B cell (primary cell): ENCODE measurements at regions not wholly inside any gene's neighbourhood (a gene's known extent, or its start where the extent isn't known, plus 50 kb on each side); places are given as distances from the start of the nearest gene placed in this dataset.

ENCODE experiments used
- ATAC-seq: fragments of 200-7000 bp; cut with Tn5 transposase; one replicate; pipeline ENCODE4 v1.10.0; 2021; ENCODE audit warnings: low read depth, mild to moderate bottlenecking, moderate number of reproducible peaks, moderate library complexity
- CTCF ChIA-PET: fragments of 350-600 bp; sonication (Branson Sonifier 250); formaldehyde crosslinking; loops from one replicate; lab custom pipeline; 2021; ENCODE audit warnings: antibody characterized with exemption, inconsistent platforms; lab: Charles Lee
- POLR2A ChIA-PET: fragments of 350-600 bp; sonication (Branson Sonifier 250); formaldehyde crosslinking; loops from one replicate; lab custom pipeline; 2021; ENCODE audit warnings: antibody characterized with exemption; lab: Charles Lee
- DNase-seq: peaks from one replicate; pipeline ENCODE4 v3.0.0; 2013
- H2AFZ ChIP-seq: 2 replicates; pipeline ENCODE4 v1.6.1; 2012; ENCODE audit warnings: mild to moderate bottlenecking, low read depth, low read length; ENCODE audit not compliant: insufficient read depth, poor library complexity, severe bottlenecking
- H3K27ac ChIP-seq, 2 donors: 1 replicate in 1 of 2; 2 replicates in 1 of 2; pipeline ENCODE4 v1.5.1; 2012 to 2013; ENCODE audit warnings: low read length in 2 of 2, mild to moderate bottlenecking in 2 of 2, moderate library complexity in 1 of 2
- H3K27me3 ChIP-seq, 4 experiments: fragments of 200-600 bp in 1 of 4; sonication (generic) in 1 of 4; replicated peaks in 1 of 4; 1 replicate in 2 of 4; 2 replicates in 2 of 4; pipeline versions ENCODE4 v1.6.1 to v1.7.0; 2013 to 2016; ENCODE audit warnings: low read length in 3 of 4, mild to moderate bottlenecking in 2 of 4, mixed read lengths in 1 of 4, moderate library complexity in 1 of 4; ENCODE audit not compliant: insufficient read depth in 4 of 4, control insufficient read depth in 3 of 4; ENCODE audit errors: control extremely low read depth in 1 of 4
- H3K36me3 ChIP-seq, 2 experiments: replicated peaks in 1 of 2; 1 replicate in 1 of 2; 2 replicates in 1 of 2; pipeline versions ENCODE4 v1.6.1 to v1.7.1; 2013; ENCODE audit warnings: low read length in 1 of 2; ENCODE audit not compliant: insufficient read depth in 2 of 2, control insufficient read depth in 1 of 2; ENCODE audit errors: control extremely low read depth in 1 of 2, extremely low read depth in 1 of 2
- H3K4me1 ChIP-seq, 2 donors: fragments of 200-600 bp in 1 of 2; sonication (generic) in 1 of 2; 1 replicate in 1 of 2; 2 replicates in 1 of 2; pipeline versions ENCODE4 v1.5.1 to v1.6.1; 2013 to 2017; ENCODE audit warnings: low read length in 2 of 2; ENCODE audit not compliant: control insufficient read depth in 2 of 2, insufficient read depth in 2 of 2
- H3K4me2 ChIP-seq: replicated peaks from 2 replicates; pipeline ENCODE3; 2012; ENCODE audit warnings: mild to moderate bottlenecking, low read depth, low read length; ENCODE audit not compliant: poor library complexity, severe bottlenecking
- H3K4me3 ChIP-seq, 5 experiments: fragments of 200-600 bp in 1 of 5; sonication (generic) in 1 of 5; 1 replicate in 3 of 5; 2 replicates in 2 of 5; pipeline versions ENCODE4 v1.5.1 to v1.7.0; 2011 to 2016; ENCODE audit warnings: low read length in 4 of 5, mild to moderate bottlenecking in 4 of 5, low read depth in 2 of 5, control low read depth in 1 of 5, moderate library complexity in 1 of 5; ENCODE audit not compliant: insufficient read depth in 1 of 5; ENCODE audit errors: control extremely low read depth in 1 of 5, extremely low read depth in 1 of 5
- H3K79me2 ChIP-seq: fragments of 200-600 bp; sonication (generic); one replicate; pipeline ENCODE4 v1.6.0; 2016; ENCODE audit warnings: low read length; ENCODE audit not compliant: control insufficient read depth, insufficient read depth
- H3K9ac ChIP-seq: fragments of 200-600 bp; sonication (generic); 2 replicates; pipeline ENCODE4 v1.6.1; 2017; ENCODE audit warnings: mild to moderate bottlenecking, low read length, moderate library complexity
- H3K9me3 ChIP-seq, 3 donors: one replicate each; pipeline versions ENCODE4 v1.6.1 to v1.7.1; 2013; ENCODE audit warnings: low read length in 2 of 3; ENCODE audit not compliant: control insufficient read depth in 2 of 3, insufficient read depth in 1 of 3; ENCODE audit errors: control extremely low read depth in 1 of 3
- H4K20me1 ChIP-seq: 2 replicates; pipeline ENCODE4 v1.6.0; 2012; ENCODE audit warnings: mild to moderate bottlenecking, low read length; ENCODE audit not compliant: insufficient read depth, control insufficient read depth, poor library complexity, severe bottlenecking
- H3K27ac Mint-ChIP-seq: one replicate; pipeline ENCODE4 v1.8.0; 2021; ENCODE audit warnings: mixed read lengths
- H3K27me3 Mint-ChIP-seq: one replicate; pipeline ENCODE4 v1.8.0; 2021; ENCODE audit warnings: mixed read lengths
- H3K4me1 Mint-ChIP-seq: one replicate; pipeline ENCODE4 v1.8.0; 2021; ENCODE audit warnings: mixed read lengths
- H3K4me3 Mint-ChIP-seq: one replicate; pipeline ENCODE4 v1.8.0; 2021; ENCODE audit warnings: mixed read lengths
- H3K9me3 Mint-ChIP-seq: one replicate; pipeline ENCODE4 v1.8.0; 2022; ENCODE audit warnings: mixed read lengths; ENCODE audit not compliant: insufficient read depth
- CTCF ChIP-seq: fragments of 200-600 bp; IDR thresholded peaks from one replicate; pipeline ENCODE4 v1.8.0; 2022; ENCODE audit warnings: antibody characterized with exemption, mild to moderate bottlenecking
- EZH2 ChIP-seq: IDR thresholded peaks from 2 replicates; pipeline ENCODE4 v1.6.1; 2012; ENCODE audit warnings: borderline replicate concordance, low read depth, mild to moderate bottlenecking, moderate library complexity, low read length; ENCODE audit not compliant: insufficient read depth, poor library complexity, severe bottlenecking
- WGBS: methylation state at CpG from one replicate; pipeline ENCODE4 v1.1.5; 2013; ENCODE audit warnings: missing lambda C conversion rate; ENCODE audit not compliant: insufficient coverage; 5-methylcytosine and 5-hydroxymethylcytosine counted together
- intact Hi-C: fragments of 100-400 bp; cut with micrococcal nuclease; formaldehyde crosslinking; loops from one replicate; pipeline ENCODE4 v1.10.0; 2022

- DNase-seq, result no peak
- Histone ChIP-seq H3K27me3 (peaks cover 0 to 4% (median 0%) of the 10 kb centered on the region in 4 experiments), H3K4me3 (no peak overlapping the region), H3K79me2 (no peaks in the 10 kb centered on the region), H2AFZ (no peak overlapping the region), H3K9me3 (no peaks in the 10 kb centered on the region), H3K4me1 (peaks cover 0 to 4% of the 10 kb centered on the region in 2 donors), H3K9ac (no peak overlapping the region), H3K27ac (no peak overlapping the region), H3K4me2 (no peak overlapping the region), H4K20me1 (no peaks in the 10 kb centered on the region), H3K36me3 (no peaks in the 10 kb centered on the region)
- Mint-ChIP-seq H3K27ac (no peak overlapping the region), H3K4me3 (no peak overlapping the region), H3K9me3 (peaks cover 4% of the 10 kb centered on the region), H3K27me3 (no peaks in the 10 kb centered on the region), H3K4me1 (peaks cover 5% of the 10 kb centered on the region)
- intact Hi-C loops, result no loop called here
- ChIA-PET POLR2A (no interaction called here), CTCF (interaction anchor here (1.0 kb wide), 1 partner anchor 9 kb away, joined by 3 read pairs; no protein-coding TSS in a partner anchor)
- no peak for ATAC-seq
- WGBS, result no CpG with 5 or more reads among the region's 1 CpG
- no peak for TF ChIP-seq EZH2
- no peak for TF ChIP-seq CTCF
Observed at GRCh38 chr4:16294455-16294854, 68.2 kb upstream of the TAPT1 start.

- Histone ChIP-seq H3K9me3 (no peaks in the 10 kb centered on the region), H3K4me1 (peaks cover 0 to 4% of the 10 kb centered on the region in 2 donors), H3K79me2 (no peaks in the 10 kb centered on the region), H4K20me1 (no peaks in the 10 kb centered on the region), H3K36me3 (no peaks in the 10 kb centered on the region), H3K9ac (no peak overlapping the region), H2AFZ (no peak overlapping the region), H3K4me3 (no peak overlapping the region), H3K27ac (no peak overlapping the region), H3K4me2 (no peak overlapping the region), H3K27me3 (peaks cover 0 to 4% (median 0%) of the 10 kb centered on the region in 4 experiments)
- ChIA-PET POLR2A (no interaction called here), CTCF (interaction anchor here (1.0 to 1.4 kb wide), 3 partner anchors 9 to 12 kb away, joined by 3 read pairs; no protein-coding TSS in a partner anchor)
- Mint-ChIP-seq H3K4me3 (no peak overlapping the region), H3K9me3 (peaks cover 4% of the 10 kb centered on the region), H3K4me1 (peaks cover 5% of the 10 kb centered on the region), H3K27ac (no peak overlapping the region), H3K27me3 (no peaks in the 10 kb centered on the region)
- intact Hi-C loops, result no loop called here
- TF ChIP-seq EZH2 (no peak), CTCF (no peak)
- DNase-seq (no peak), ATAC-seq (no peak)
- WGBS, result 100% methylated on average over 1 of the region's 2 CpGs
Observed at GRCh38 chr4:16293210-16293838, 67.1 kb upstream of the TAPT1 start.
